GM12878 (cell line): ENCODE measurements at regions not wholly inside any gene's neighbourhood (a gene's known extent, or its start where the extent isn't known, plus 50 kb on each side); places are given as distances from the start of the nearest gene placed in this dataset.

Experiments used
- ATAC-seq: fragments of 200-7000 bp; cut with Tn5 transposase; 3 replicates; pipeline ENCODE4 v1.9.1; 2020; ENCODE audit warnings: mild to moderate bottlenecking, moderate library complexity
- BruUV-seq: library from RNA; stranded (reverse); fragments of 400-500 nt; replicated peaks from 2 replicates; lab custom pipeline; 2021; lab: Mats Ljungman, UMichigan
- CTCF ChIA-PET: fragments of 300-600 bp; sonication (Branson Sonifier 250); formaldehyde crosslinking; extraction: SDS; loops from one replicate; lab custom pipeline; 2021; ENCODE audit warnings: inconsistent platforms; lab: Yijun Ruan, JAX
- POLR2A ChIA-PET: fragments of 350-600 bp; formaldehyde crosslinking; extraction: SDS; loops from one replicate; lab custom pipeline; 2021; ENCODE audit warnings: inconsistent platforms; lab: Charles Lee
- RAD21 ChIA-PET: fragments of 300-600 bp; sonication (Branson Sonifier 250); formaldehyde crosslinking; loops from one replicate; lab custom pipeline; 2023; ENCODE audit warnings: antibody characterized with exemption; ENCODE audit not compliant: unreplicated experiment; lab: Charles Lee
- SMC1A ChIA-PET: fragments of 300-600 bp; sonication (Branson Sonifier 250); formaldehyde crosslinking; loops from one replicate; lab custom pipeline; 2023; ENCODE audit not compliant: unreplicated experiment, uncharacterized antibody; lab: Charles Lee
- DNase-seq: peaks from one replicate; pipeline ENCODE4 v3.0.0-alpha.2; 2011; ENCODE audit warnings: low read depth, low spot score
- FAIRE-seq: peaks from 3 replicates; lab custom pipeline; 2011; peaks lifted over from hg19 to GRCh38; lab: Jason Lieb, UNC
- H2AFZ ChIP-seq: 2 replicates; pipeline ENCODE4 v1.6.0; 2011; ENCODE audit warnings: low read depth, low read length, control low read depth; ENCODE audit not compliant: control insufficient read depth
- H3K27ac ChIP-seq: 2 replicates; pipeline ENCODE4 v1.5.1; 2011; ENCODE audit warnings: control low read depth; ENCODE audit not compliant: control insufficient read depth, insufficient read depth
- H3K27me3 ChIP-seq, 2 experiments: replicated peaks in 1 of 2; 2 replicates each; pipeline versions ENCODE4 v1.6.0 to v1.6.1; 2011; ENCODE audit warnings: low read length in 1 of 2; ENCODE audit not compliant: control insufficient read depth in 2 of 2, insufficient read depth in 2 of 2
- H3K36me3 ChIP-seq, 2 experiments: 2 replicates each; pipeline ENCODE4 v1.5.1; 2011; ENCODE audit warnings: low read length in 1 of 2; ENCODE audit not compliant: control insufficient read depth in 2 of 2, insufficient read depth in 2 of 2
- H3K4me1 ChIP-seq: 2 replicates; pipeline ENCODE4 v1.6.1; 2011; ENCODE audit warnings: mild to moderate bottlenecking, low read length, moderate library complexity, mixed read lengths; ENCODE audit not compliant: control insufficient read depth, insufficient read depth
- H3K4me2 ChIP-seq: 2 replicates; pipeline ENCODE4 v1.6.0; 2011; ENCODE audit warnings: control low read depth; ENCODE audit not compliant: control insufficient read depth, insufficient read depth
- H3K4me3 ChIP-seq: fragments of 200-600 bp; sonication (generic); 2 replicates; pipeline ENCODE4 v1.5.1; 2016
- H3K79me2 ChIP-seq: 2 replicates; pipeline ENCODE4 v1.6.0; 2011; ENCODE audit warnings: low read length; ENCODE audit not compliant: control insufficient read depth, insufficient read depth
- H3K9ac ChIP-seq: 2 replicates; pipeline ENCODE4 v1.8.0; 2011; ENCODE audit warnings: low read length, control low read depth, mixed read lengths; ENCODE audit not compliant: control insufficient read depth, insufficient read depth
- H3K9me3 ChIP-seq: replicated peaks from 3 replicates; pipeline ENCODE4 v1.5.1; 2011; ENCODE audit warnings: mild to moderate bottlenecking, low read length; ENCODE audit not compliant: control insufficient read depth, insufficient read depth
- H4K20me1 ChIP-seq: 2 replicates; pipeline ENCODE4 v1.6.0; 2011; ENCODE audit not compliant: control insufficient read depth, insufficient read depth
- BCL3 ChIP-seq: IDR thresholded peaks from 2 replicates; pipeline ENCODE4 v1.6.1; 2011; ENCODE audit warnings: borderline replicate concordance, low read depth, mild to moderate bottlenecking, moderate library complexity, low read length; ENCODE audit not compliant: insufficient read depth, poor library complexity, severe bottlenecking
- BRCA1 ChIP-seq: IDR thresholded peaks from 2 replicates; pipeline ENCODE4 v1.6.1; 2011; ENCODE audit warnings: low read depth, low read length, improper control_type of control experiment
- CBFB ChIP-seq: IDR thresholded peaks from 2 replicates; pipeline ENCODE4 v1.6.1; 2016; ENCODE audit warnings: antibody characterized with exemption, low read depth
- CEBPB ChIP-seq, 2 experiments: fragments of 150-350 bp in 1 of 2; IDR thresholded peaks; 2 replicates each; pipeline ENCODE4 v1.6.1; 2012 to 2014; ENCODE audit warnings: low read depth in 2 of 2, low read length in 2 of 2, borderline replicate concordance in 1 of 2, inconsistent platforms in 1 of 2
- E2F4 ChIP-seq: IDR thresholded peaks from 2 replicates; pipeline ENCODE4 v1.6.1; 2012; ENCODE audit warnings: low read depth, low read length, improper control_type of control experiment
- EP300 ChIP-seq, 2 experiments: fragments of 150-350 bp in 1 of 2; IDR thresholded peaks; 2 replicates each; pipeline ENCODE4 v1.6.1; 2011 to 2012; ENCODE audit warnings: low read depth in 2 of 2, low read length in 2 of 2, borderline replicate concordance in 1 of 2, improper control_type of control experiment in 1 of 2, inconsistent platforms in 1 of 2; ENCODE audit not compliant: control insufficient read depth in 1 of 2
- EZH2 ChIP-seq: IDR thresholded peaks from 2 replicates; pipeline ENCODE4 v1.6.1; 2012; ENCODE audit warnings: low read depth, mild to moderate bottlenecking, control low read depth, inconsistent platforms, low read length, borderline replicate concordance; ENCODE audit not compliant: control insufficient read depth
- HCFC1 ChIP-seq: fragments of 150-350 bp; IDR thresholded peaks from 2 replicates; pipeline ENCODE4 v1.6.1; 2014; ENCODE audit warnings: low read length
- HDAC2 ChIP-seq: fragments of 200-600 bp; sonication (generic); IDR thresholded peaks from 2 replicates; pipeline ENCODE4 v1.6.1; 2017
- IKZF1 ChIP-seq: fragments of 450-650 bp; conservative IDR thresholded peaks from 2 replicates; pipeline ENCODE4 v1.6.1; 2017; ENCODE audit warnings: antibody characterized with exemption, mild to moderate bottlenecking
- MTA2 ChIP-seq: fragments of 450-650 bp; IDR thresholded peaks from 2 replicates; pipeline ENCODE4 v1.6.1; 2016; ENCODE audit warnings: low read depth, mild to moderate bottlenecking, moderate library complexity
- NFYA ChIP-seq: IDR thresholded peaks from 2 replicates; pipeline ENCODE4 v1.6.1; 2011; ENCODE audit warnings: low read depth, mild to moderate bottlenecking, low read length, improper control_type of control experiment, borderline replicate concordance
- PKNOX1 ChIP-seq: fragments of 450-650 bp; IDR thresholded peaks from 2 replicates; pipeline ENCODE4 v1.6.1; 2016; ENCODE audit warnings: mild to moderate bottlenecking
- RB1 ChIP-seq: fragments of 450-650 bp; formaldehyde crosslinking; IDR thresholded peaks from 2 replicates; pipeline ENCODE4 v1.6.1; 2017; ENCODE audit warnings: mild to moderate bottlenecking, borderline replicate concordance
- REST ChIP-seq: IDR thresholded peaks from 2 replicates; pipeline ENCODE4 v1.6.1; 2012; ENCODE audit warnings: mild to moderate bottlenecking, low read depth, low read length
- TCF3 ChIP-seq: IDR thresholded peaks from 2 replicates; pipeline ENCODE4 v1.6.1; 2012; ENCODE audit warnings: low read depth, mild to moderate bottlenecking, low read length, borderline replicate concordance; ENCODE audit not compliant: insufficient read depth
- WGBS: methylation state at CpG from one replicate; pipeline ENCODE4 v1.1.6; 2016; ENCODE audit warnings: low lambda C conversion rate; ENCODE audit not compliant: insufficient replicate concordance, insufficient coverage; ENCODE audit errors: missing lambda C conversion rate; 5-methylcytosine and 5-hydroxymethylcytosine counted together
- in situ Hi-C: fragments of 300-500 bp; cut with MboI; formaldehyde crosslinking; loops from 9 replicates; pipeline ENCODE4 v1.14.3; 2018; ENCODE audit warnings: mixed read lengths
- intact Hi-C: fragments of 100-400 bp; cut with micrococcal nuclease; formaldehyde crosslinking; loops from one replicate; pipeline ENCODE4 v1.14.2; 2022; ENCODE audit not compliant: unreplicated experiment

GRCh38 chrX:34555481-34555880, 101.6 kb downstream of the TMEM47 start:
- H3K4me3 ChIP-seq = no peak overlapping the region
- H3K4me2 ChIP-seq = no peak overlapping the region
- FAIRE-seq (no peak), ATAC-seq (no peak), DNase-seq (no peak)
- CTCF ChIA-PET = no interaction called here
- SMC1A ChIA-PET = no interaction called here
- RAD21 ChIA-PET = no interaction called here
- no peak overlapping the region for H2AFZ ChIP-seq
- no peaks in the 10 kb centered on the region for H3K36me3 ChIP-seq
- no peaks in the 10 kb centered on the region for H3K4me1 ChIP-seq
- no peaks in the 10 kb centered on the region for H3K27me3 ChIP-seq
- in situ Hi-C loops = no loop called here
- intact Hi-C loops = no loop called here
- no peak overlapping the region for H3K27ac ChIP-seq
- POLR2A ChIA-PET = no interaction called here
- H4K20me1 ChIP-seq = no peaks in the 10 kb centered on the region
- H3K79me2 ChIP-seq = no peaks in the 10 kb centered on the region
- BruUV-seq = no TSS peak
- no peaks in the 10 kb centered on the region; the same call in 1 of the 3 replicates for H3K9me3 ChIP-seq
- WGBS = 31% methylated on average over 6 of the region's 6 CpGs
- H3K9ac ChIP-seq = no peak overlapping the region
- no peak for TF ChIP-seq CBFB
- no peak for TF ChIP-seq TCF3
- no peak for TF ChIP-seq BRCA1
- TF ChIP-seq E2F4 = no peak
- no peak for TF ChIP-seq EZH2
- TF ChIP-seq MTA2 = no peak
- TF ChIP-seq REST = no peak
- TF ChIP-seq NFYA = no peak
- no peak for TF ChIP-seq CEBPB (IDR thresholded peaks at IDR 0.05; ENCODE audit: borderline replicate concordance in 1 of 2, low read depth in 2 of 2, low read length in 2 of 2)
- TF ChIP-seq PKNOX1 = no peak
- TF ChIP-seq RB1 = no peak
- TF ChIP-seq BCL3 = no peak
- TF ChIP-seq HCFC1 = no peak
- TF ChIP-seq EP300 (IDR thresholded peaks at IDR 0.05; ENCODE audit: borderline replicate concordance in 1 of 2, control insufficient read depth in 1 of 2, low read depth in 2 of 2, low read length in 2 of 2) = no peak
- no peak for TF ChIP-seq HDAC2
- no peak for TF ChIP-seq IKZF1
